ENCODE measurements at regions not wholly inside any gene's neighbourhood (a gene's known extent, or its start where the extent isn't known, plus 50 kb on each side); places are given as distances from the start of the nearest gene placed in this dataset.

DNA sequence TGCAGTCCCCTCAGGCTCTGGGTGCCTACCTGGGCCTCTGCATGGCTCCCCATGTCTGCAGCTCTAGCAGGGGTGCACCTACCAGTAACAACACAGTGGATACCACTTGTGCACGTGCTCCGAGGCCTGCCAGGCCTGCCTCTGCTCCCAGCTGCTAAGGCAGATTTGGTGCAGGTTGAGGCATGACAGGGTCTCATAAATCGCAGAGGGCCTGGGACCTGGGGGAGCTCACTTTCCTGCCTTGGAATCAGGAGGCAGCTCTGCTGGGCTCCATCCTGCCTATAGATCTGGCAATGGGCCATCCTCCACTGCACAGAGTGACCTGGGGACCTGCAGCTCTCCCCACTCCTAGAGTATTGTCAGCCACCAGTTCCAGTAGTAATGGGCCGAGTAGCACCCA lies 121.9 kb upstream of the CXCL14 start (continued):
- TF ChIP-seq, protein P1, sequence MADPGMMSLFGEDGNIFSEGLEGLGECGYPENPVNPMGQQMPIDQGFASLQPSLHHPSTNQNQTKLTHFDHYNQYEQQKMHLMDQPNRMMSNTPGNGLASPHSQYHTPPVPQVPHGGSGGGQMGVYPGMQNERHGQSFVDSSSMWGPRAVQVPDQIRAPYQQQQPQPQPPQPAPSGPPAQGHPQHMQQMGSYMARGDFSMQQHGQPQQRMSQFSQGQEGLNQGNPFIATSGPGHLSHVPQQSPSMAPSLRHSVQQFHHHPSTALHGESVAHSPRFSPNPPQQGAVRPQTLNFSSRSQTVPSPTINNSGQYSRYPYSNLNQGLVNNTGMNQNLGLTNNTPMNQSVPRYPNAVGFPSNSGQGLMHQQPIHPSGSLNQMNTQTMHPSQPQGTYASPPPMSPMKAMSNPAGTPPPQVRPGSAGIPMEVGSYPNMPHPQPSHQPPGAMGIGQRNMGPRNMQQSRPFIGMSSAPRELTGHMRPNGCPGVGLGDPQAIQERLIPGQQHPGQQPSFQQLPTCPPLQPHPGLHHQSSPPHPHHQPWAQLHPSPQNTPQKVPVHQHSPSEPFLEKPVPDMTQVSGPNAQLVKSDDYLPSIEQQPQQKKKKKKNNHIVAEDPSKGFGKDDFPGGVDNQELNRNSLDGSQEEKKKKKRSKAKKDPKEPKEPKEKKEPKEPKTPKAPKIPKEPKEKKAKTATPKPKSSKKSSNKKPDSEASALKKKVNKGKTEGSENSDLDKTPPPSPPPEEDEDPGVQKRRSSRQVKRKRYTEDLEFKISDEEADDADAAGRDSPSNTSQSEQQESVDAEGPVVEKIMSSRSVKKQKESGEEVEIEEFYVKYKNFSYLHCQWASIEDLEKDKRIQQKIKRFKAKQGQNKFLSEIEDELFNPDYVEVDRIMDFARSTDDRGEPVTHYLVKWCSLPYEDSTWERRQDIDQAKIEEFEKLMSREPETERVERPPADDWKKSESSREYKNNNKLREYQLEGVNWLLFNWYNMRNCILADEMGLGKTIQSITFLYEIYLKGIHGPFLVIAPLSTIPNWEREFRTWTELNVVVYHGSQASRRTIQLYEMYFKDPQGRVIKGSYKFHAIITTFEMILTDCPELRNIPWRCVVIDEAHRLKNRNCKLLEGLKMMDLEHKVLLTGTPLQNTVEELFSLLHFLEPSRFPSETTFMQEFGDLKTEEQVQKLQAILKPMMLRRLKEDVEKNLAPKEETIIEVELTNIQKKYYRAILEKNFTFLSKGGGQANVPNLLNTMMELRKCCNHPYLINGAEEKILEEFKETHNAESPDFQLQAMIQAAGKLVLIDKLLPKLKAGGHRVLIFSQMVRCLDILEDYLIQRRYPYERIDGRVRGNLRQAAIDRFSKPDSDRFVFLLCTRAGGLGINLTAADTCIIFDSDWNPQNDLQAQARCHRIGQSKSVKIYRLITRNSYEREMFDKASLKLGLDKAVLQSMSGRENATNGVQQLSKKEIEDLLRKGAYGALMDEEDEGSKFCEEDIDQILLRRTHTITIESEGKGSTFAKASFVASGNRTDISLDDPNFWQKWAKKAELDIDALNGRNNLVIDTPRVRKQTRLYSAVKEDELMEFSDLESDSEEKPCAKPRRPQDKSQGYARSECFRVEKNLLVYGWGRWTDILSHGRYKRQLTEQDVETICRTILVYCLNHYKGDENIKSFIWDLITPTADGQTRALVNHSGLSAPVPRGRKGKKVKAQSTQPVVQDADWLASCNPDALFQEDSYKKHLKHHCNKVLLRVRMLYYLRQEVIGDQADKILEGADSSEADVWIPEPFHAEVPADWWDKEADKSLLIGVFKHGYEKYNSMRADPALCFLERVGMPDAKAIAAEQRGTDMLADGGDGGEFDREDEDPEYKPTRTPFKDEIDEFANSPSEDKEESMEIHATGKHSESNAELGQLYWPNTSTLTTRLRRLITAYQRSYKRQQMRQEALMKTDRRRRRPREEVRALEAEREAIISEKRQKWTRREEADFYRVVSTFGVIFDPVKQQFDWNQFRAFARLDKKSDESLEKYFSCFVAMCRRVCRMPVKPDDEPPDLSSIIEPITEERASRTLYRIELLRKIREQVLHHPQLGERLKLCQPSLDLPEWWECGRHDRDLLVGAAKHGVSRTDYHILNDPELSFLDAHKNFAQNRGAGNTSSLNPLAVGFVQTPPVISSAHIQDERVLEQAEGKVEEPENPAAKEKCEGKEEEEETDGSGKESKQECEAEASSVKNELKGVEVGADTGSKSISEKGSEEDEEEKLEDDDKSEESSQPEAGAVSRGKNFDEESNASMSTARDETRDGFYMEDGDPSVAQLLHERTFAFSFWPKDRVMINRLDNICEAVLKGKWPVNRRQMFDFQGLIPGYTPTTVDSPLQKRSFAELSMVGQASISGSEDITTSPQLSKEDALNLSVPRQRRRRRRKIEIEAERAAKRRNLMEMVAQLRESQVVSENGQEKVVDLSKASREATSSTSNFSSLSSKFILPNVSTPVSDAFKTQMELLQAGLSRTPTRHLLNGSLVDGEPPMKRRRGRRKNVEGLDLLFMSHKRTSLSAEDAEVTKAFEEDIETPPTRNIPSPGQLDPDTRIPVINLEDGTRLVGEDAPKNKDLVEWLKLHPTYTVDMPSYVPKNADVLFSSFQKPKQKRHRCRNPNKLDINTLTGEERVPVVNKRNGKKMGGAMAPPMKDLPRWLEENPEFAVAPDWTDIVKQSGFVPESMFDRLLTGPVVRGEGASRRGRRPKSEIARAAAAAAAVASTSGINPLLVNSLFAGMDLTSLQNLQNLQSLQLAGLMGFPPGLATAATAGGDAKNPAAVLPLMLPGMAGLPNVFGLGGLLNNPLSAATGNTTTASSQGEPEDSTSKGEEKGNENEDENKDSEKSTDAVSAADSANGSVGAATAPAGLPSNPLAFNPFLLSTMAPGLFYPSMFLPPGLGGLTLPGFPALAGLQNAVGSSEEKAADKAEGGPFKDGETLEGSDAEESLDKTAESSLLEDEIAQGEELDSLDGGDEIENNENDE (IDR thresholded peaks at IDR 0.05; ENCODE audit: insufficient replicate concordance, low read length) = no peak
- TF ChIP-seq SP1 (IDR thresholded peaks at IDR 0.05; ENCODE audit: low read depth, low read length) = no peak
- no peak for TF ChIP-seq POLR2A (IDR thresholded peaks at IDR 0.05; ENCODE audit: control extremely low read depth in 1 of 2, low read depth in 2 of 2, low read length in 2 of 2)
- TF ChIP-seq TCF12 (IDR thresholded peaks at IDR 0.05; ENCODE audit: low read depth, low read length) = no peak
- no peak for TF ChIP-seq YY1 (IDR thresholded peaks at IDR 0.05; ENCODE audit: low read depth, low read length)

Data from H1 (cell line).